NOMO-1 treated with DMSO at 0.1 percent for 48 hours (cell line): ENCODE measurements at regions not wholly inside any gene's neighbourhood (a gene's known extent, or its start where the extent isn't known, plus 50 kb on each side); places are given as distances from the start of the nearest gene placed in this dataset.

Experiments used
- DNase-seq: peaks from one replicate; lab custom pipeline; 2025; ENCODE audit not compliant: unreplicated experiment; lab: John Stamatoyannopoulos, UW

DNA sequence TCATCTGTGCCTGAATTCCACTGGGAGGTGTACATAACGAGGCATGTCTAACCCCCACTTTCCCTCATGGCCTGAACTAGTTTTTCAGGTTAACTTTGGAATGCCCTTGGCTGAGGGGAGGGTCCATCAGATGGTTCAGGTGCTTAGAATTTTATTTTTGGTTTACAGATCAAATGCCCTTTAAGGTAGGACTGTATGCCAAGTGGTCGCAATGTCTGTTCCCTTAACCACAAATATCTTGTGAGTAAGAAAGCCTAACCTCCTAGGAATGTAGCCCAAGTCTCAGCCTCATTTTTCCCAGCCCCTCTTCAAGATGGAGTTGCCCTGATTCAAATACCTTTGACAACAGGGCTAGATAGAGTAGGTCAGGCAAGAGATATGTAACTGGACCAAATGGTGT is 78.4 kb downstream of the RNASET2 start:
- no peak for DNase-seq

DNA sequence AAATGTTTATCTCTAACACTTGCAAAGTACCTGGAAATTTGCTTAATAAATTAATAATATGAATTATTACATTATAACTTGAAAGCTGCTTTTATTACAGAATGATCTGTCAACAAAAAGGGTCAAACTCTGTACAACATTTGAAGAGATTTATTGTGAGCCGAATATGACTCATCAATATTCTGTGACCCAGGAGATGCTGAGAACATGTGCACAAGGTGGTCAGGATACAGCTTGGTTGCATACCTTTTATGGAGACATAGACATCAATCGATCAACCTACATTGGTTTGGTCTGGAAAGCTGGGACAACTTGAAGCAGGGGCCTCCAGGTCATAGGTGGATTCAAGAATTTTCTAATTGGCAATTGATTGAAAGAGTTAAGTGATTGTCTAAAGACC is 79.0 kb downstream of the RNASET2 start:
- DNase-seq, result no peak

DNA sequence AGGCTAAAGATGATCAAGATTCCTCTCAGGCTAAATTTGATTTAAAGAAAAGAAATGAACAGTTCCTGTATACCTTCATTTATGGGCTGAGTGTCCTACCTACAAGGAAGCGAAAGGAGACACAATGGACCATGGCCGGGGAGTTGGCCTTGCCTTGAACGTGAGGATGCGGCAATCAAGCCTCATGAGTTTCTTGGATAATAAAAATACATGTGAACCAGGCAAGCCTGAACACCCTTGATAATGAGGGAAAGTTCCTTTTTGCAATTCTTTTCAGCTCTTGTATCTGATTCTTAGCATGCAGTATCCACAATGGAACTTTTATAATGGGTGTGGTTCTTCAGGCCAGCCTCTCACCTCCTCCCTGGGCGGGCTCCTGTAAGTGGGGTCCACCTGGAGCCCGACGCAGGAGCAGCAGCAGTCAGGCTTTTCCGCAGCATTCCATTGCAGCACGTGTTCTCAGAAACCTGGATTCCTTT is 83.8 kb downstream of the RNASET2 start:
- DNase-seq, result no peak

DNA sequence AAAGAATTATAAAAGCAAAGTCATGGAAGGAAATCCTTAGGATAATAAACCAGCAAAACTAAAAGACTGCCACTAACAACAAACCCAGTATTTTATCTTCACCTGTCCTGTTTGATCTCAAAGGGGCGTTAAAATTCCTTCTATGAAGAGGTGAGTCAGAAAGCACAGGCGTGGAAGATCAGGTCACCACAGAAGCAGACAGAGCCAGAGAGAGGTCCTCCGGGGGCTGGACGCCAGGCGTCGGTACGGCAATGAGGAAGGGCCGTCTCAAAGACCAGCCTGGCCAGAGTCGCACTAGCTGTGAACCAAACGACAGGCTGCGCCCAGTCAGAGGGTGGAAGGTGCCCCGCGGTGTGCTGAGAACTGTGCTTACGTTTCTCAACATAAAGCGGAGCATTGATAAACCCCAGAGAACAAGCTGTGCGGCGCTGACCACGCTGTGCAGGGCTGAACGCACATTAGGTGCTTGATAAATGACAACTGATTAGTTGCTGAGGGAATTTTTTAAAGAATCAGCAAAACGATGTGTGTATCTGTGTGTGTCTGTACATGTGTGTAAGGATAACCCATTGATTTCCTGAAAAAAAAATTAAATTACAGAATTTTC is 85.6 kb downstream of the RNASET2 start:
- DNase-seq, result no peak

DNA sequence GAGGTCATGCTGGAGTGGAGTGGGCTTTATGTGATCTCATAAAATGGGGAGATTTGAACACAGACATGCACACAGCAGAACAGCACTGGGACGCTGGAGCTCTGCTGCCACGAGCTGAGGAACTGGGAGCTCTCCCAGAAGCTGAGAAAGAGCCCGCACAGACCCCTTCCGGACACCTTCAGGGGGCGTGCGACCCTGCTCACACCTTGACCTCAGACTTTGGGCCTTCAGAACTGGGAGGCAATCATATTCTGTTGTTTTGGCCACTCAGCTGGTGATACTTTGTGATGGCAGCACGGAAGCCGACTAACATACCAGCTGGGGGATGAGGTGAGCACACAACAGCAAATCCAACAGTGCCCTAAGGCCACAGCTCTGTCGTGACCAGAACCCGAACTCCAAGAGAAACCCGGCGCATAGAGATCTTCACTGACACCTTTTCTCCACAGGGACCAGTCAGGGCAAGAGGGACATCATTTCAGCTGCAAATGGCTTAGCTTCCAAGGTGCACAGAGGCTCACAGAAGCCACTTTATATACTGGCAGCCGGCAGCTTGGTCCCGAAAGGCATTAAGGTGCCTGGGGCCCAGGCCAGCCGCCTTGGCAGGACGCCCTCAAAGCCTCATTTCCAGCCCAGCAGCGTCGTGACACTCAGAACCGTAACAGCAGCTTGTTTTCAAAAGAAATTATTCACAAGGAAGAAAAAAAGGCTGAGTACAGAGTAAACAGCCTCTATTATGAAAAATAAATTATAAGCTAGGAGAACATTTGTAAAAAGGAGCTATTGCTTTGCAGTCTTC is 89.3 kb downstream of the RNASET2 start:
- DNase-seq, result no peak

DNA sequence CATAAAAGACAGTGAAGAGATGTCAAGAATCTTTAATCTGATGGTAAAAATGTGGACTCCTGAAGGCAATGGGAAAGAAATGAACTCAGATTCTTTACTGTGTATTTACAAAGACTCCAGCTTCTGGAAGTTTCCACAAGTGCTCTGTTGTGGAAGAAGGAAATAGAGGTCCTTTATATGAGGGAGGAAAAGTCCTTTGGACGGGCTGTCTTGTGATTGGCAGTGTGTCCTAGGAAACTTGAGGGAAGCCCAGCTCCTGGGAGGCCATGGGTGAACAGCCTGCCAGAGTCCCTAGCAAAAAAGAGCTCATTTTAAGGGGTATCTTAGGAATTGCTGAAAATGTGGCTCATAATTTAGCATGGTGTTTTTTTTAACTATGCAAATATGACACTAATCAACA is 92.0 kb downstream of the RNASET2 start:
- no peak for DNase-seq

DNA sequence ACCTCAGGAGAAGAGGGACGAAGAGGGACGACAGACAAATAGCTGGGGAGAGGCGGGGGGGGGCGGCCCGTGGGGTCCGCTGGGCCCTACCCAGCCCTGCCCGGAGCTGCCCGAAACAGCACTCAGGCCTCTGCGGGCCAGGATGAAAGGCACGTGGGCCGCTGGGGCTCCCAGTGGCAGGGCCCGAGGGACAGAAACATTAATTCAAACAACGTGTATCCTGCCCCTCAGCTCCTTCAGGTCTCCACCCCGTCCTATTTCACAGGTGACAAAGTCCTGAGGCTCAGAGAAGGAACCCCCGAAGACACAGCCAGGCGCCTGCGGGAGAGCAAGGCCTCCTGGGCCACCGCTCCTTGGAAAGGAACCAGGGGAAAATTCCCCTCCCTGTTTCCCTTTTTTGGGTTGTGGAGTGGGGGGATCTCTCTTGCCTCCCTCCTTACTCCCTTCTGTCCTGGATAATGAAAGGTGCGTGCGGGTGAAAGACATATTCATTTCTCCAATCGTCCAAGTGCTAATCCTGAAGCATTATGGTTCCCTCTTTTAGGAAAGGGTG is 93.3 kb downstream of the RNASET2 start:
- DNase-seq, result no peak

DNA sequence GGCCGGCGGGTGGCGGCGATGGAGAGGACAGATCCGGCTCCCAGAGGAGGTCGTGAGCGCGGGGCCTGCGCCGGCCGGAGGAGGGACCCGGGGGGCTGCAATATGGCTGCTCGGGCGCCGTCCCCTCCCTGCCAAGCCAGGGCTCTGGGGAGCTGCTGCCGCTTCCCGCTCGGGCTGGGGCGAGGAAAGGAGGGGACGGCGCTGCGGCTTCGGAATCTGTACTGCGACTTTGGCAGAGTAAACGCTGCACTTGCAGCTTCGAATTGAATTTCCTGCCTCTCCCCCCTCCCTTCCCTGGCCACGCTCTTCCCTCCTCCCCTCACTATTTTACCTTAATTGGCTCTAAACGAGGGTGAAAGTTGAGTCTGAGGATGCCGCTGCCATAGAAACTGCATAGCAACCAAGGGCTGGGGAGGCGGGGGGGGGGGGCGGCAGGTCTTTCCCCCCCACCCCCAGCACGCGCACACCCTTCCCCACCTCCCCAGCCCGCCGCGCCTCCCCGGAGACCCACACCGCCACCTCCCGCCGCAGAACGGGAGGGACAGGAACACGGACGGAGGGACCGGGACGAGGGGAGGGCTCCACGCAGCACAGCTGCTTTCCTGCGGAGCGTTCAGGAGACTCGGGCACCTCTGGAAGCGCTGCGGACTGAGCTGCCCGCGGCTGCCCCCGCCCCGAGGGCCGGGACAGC is 93.9 kb downstream of the RNASET2 start:
- DNase-seq, result no peak

DNA sequence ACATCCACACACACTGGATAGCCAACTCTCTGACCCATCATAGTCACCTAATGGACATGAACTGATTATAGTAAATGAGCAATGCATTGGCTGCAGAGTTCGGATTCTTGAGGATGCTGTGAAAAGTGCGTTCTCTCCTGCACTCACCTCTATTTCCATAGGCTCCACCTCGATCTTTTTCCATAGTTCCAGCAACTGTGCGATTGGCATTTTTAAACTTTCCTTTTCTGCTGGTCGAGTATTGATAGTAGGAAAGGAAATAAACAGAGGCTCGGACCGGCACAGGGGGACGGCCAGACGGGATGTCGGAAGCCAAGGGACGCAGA is 94.4 kb downstream of the RNASET2 start:
- no peak for DNase-seq

DNA sequence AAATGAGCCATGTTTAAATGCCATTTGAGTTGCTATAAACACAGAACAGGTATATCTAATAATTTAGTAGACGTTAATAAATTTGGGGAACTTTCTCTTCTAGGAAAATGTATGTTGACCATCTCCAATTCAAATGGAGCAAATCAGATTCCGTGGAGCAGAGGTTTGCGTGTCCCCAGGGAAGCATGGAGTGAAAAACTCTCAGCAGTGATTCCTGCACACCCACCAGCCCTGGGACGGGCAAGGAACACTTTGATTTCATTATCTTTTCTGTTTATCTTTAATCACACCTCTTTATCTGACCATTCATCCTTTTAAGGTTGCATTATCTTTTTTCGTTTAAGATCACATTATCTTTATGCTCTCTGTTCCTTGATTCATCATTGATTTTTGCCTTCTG is 95.0 kb downstream of the RNASET2 start:
- DNase-seq, result no peak

DNA sequence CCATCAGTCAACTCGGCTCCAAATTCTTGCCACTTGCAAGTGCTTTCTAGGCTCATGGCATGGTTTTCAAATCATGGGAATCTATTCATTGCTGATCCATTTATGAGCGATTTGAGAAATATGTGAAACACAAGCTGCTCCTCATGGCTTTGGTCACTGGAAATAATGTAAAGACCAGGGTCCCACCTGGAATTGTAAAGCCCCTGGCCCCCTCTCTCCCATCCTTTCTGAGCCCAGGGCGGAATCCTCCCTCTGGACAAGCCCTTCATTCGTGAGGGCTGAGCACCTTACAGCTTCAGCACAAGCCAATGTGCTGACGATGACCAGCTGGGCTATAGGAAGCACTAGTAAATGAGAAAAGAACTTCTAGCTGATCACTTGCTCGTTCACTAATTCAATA is 96.0 kb downstream of the RNASET2 start:
- DNase-seq, result no peak

DNA sequence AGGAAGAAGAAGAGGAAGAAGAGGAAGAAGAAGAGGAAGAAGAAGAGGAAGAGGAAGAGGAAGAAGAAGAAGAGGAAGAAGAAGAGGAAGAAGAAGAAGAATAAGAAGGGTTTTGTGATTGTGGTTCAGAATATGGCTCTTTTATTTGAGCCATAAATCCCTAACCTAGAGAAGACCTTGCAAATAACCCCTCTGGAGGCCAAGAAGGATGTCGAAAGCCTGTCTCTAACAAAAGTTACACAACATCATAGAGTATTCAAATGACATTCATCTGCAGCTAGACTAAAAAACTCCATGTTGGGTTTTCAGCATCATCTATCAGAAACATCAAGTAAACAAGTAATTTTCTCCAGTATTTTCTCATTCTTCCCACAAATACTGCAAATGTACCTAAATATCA is 100.9 kb downstream of the RNASET2 start:
- peak; percentile 65 for DNase-seq

DNA sequence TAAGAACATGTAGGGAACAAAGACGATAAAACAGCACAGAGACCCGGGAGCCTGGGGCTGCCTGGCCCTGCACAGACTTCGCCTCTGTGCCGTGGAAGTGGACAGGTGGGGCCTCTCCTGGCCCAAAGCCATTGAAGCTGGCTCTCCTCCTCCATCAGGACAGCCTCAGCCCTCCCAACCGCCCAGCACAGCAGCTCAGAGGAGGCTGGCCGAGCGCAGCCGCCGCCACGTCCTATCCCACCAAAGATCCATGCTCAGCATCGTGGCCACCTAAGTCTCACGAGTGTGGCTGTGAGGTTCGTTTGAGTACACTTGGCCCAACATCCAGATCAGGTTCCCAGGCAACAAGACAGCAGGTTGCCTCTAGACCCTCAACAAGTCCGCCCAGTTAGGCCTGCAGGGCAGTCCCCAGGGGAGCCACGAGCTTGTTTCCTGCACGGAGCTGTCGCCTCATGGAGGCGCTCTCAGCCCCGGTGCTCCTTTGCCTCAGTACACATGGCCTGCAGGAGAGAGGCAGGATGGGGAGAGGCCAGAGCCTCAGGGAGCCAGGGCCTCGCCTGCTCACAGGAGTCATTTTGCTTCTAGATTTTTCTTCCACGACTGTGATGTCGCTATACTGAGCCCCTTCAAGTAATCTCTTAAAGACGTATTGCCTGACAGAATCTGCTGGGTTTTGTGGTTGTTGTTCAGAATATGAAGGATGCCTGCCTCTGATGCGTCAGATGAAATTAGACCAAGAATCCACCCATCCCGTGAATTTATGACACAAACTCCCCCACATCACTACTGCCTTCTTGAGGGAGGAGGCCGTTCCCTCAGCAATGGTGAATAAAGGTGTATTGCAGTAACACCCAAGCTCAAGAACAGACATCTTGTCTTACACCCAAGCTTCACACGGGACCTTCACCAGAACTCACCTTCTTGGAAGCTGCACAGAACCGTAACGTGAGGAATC is 102.7 kb downstream of the RNASET2 start:
- no peak for DNase-seq

DNA sequence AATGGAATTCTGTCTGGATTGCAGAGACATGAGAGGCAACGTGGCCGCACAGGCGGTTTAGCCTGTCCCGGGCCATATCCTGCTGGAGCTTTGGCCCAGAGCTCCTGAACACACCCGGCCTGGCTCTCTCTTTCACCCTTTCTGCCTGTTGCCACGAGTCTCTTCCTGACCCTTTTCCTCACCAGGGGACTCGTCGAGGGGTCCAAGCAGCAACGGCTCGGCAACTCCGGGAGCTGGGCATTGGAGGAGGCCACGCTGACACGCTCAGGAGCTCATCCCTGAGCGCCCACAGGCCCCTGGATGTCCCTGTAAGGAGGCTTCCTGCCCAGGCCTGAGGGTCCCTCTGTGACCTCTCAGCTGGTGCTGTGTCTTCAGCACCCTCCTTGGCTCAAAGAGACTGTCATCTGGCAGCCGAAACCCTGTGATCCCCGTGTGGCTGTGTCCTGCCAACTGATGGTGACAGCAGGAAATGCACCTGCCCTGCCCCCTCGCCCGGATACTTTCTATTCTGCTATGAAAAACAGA is 103.8 kb downstream of the RNASET2 start:
- no peak for DNase-seq

DNA sequence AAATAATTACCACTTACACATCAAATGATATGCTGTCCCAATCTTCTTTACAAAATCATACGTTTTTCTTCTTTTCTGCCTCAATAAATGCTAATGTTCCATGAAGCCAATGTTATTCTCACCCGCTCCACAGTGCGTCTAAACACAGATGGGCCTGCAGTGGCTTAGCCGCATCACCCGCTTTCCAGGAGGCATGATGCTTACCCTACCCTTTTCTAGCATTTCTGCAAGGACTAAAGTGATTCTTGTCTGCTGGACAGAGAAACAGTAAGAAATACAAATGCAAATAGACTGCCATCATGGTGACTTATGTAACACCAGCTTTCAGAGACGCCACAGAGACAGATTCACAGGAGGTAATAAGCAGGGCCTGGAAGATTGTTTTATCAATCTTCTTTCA is 104.4 kb downstream of the RNASET2 start:
- no peak for DNase-seq

DNA sequence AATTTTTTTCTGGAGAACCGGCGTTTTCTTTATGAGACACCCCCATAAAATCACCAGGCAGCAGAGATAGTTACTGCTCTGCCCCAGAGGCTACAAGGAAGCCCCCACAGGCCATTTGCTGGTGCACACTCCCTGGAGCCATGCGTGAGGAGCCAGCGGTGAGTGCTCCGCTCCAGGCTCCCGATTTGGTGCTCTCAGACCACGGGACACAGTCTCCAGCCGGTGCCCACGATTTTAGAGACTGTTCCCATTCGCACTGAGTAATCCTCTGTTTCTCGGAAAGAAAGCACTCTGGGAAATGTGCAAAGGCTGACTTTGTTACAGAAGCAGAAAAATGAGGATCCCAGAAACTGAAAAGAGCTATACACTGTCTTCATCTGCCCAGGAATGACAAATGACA is 104.9 kb downstream of the RNASET2 start:
- DNase-seq, result no peak

DNA sequence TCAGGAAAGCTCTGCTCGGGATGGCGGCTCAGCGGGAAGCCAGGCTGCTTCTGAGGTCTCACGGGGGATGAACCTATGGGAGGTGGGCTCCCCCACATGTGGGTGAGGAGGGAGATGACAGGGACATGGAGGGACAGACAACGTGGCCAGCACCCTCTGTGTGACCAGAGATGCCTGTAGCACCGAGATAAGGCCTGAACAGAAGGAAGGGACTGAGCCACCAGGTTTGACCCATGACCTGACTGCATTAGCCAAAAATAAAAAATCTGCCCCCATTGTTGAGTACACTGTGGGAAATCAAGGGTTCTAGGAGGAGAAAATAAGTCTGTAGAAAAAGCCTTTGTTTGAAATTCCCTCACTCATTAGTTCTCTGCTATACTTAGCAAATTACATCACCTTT is 105.7 kb downstream of the RNASET2 start:
- DNase-seq, result no peak

DNA sequence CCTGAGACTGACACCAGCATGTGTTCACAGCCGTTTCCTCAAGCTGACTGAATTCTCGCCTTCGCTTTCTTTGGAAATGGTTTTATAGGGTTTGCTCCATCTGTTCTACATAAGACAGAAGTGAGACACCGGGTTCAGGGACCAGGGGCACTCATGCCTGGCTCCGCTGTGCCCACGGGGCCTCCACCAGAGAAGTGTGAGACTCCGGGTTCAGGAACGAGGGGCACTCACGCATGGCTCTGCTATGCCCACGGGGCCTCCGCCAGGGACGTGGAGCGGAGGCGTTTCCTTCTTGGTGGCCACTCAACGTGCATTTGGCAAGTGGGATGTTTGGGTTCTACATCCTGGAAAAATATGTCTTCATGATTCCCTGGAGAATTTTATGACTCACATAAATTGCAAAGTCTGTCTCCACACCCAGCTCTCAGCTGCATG is 106.6 kb downstream of the RNASET2 start:
- no peak for DNase-seq

DNA sequence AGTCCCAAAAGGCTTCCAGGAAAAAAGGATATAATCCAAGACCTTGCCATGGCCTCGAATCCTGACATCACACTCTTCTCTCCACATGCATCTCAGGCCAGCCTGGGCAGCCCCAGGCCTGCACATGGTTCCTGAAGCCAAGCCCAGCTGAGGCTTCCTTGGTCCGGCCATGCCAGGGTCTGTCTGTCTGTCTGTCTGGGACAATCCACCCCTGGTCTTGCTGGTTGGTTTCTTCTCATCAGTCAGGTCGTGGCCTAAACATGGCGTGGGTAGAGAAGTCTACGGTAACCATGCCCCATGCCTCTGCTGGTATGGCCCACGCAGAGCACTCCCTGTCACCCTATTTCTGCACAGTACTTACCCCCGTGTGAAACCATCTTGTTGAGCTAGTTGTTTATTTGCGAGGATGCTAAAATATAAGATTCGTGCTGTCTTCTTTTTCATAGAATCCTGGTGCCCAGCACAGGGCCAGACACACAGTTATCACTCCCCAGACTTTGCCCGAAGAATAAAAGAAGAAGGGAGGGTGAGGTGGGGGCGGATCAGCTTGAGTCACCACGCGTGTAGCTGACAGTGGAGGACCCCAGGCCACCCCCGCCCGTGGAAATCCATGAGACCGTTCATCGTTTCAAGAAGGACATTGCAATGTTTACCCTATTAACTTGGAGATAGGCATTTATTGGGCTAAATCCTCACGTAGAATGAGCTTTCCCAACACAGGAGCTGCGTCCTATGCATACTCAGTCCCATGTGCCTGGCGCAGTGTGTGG is 107.2 kb downstream of the RNASET2 start:
- no peak for DNase-seq
